Endothelial cell of umbilical vein (primary cell): ENCODE measurements at regions not wholly inside any gene's neighbourhood (a gene's known extent, or its start where the extent isn't known, plus 50 kb on each side); places are given as distances from the start of the nearest gene placed in this dataset.

Experiments used
- BruUV-seq: library from RNA; stranded (reverse); fragments of 400-500 nt; replicated peaks from 2 replicates; lab custom pipeline; 2021; lab: Mats Ljungman, UMichigan
- CTCF ChIA-PET: fragments of 300-600, 350-600 bp; sonication (Branson Sonifier 250); formaldehyde crosslinking; loops from one replicate; lab custom pipeline; 2021; ENCODE audit warnings: antibody characterized with exemption, inconsistent platforms; lab: Charles Lee
- POLR2A ChIA-PET: fragments of 300-600, 350-600 bp; sonication (Branson Sonifier 250); formaldehyde crosslinking; loops from one replicate; lab custom pipeline; 2021; ENCODE audit warnings: antibody characterized with exemption, inconsistent platforms; lab: Charles Lee
- DNase-seq: peaks from one replicate; pipeline ENCODE4 v3.0.0-alpha.2; 2011; ENCODE audit warnings: low read depth, low spot score
- FAIRE-seq: peaks from 2 replicates; lab custom pipeline; 2011; peaks lifted over from hg19 to GRCh38; lab: Jason Lieb, UNC
- H2AFZ ChIP-seq: 2 replicates; pipeline ENCODE4 v1.6.0; 2012; ENCODE audit warnings: low read depth, low read length, control low read depth, inconsistent platforms
- H3K27ac ChIP-seq: 2 replicates; pipeline ENCODE4 v1.5.1; 2011; ENCODE audit warnings: low read depth, mild to moderate bottlenecking, control low read depth, low read length, moderate library complexity; ENCODE audit not compliant: insufficient read depth
- H3K27me3 ChIP-seq, 2 experiments: 2 replicates each; pipeline versions ENCODE4 v1.6.0 to v1.6.1; 2011; ENCODE audit warnings: low read length in 2 of 2, mixed read lengths in 1 of 2; ENCODE audit not compliant: control insufficient read depth in 2 of 2, insufficient read depth in 2 of 2
- H3K36me3 ChIP-seq, 2 experiments: 2 replicates in 1 of 2; 3 replicates in 1 of 2; pipeline ENCODE4 v1.5.1; 2011; ENCODE audit warnings: low read length in 2 of 2, mild to moderate bottlenecking in 1 of 2, moderate library complexity in 1 of 2; ENCODE audit not compliant: control insufficient read depth in 2 of 2, insufficient read depth in 2 of 2; ENCODE audit errors: extremely low read depth in 1 of 2
- H3K4me1 ChIP-seq: 3 replicates; pipeline ENCODE4 v1.5.1; 2011; ENCODE audit warnings: mild to moderate bottlenecking, low read length; ENCODE audit not compliant: control insufficient read depth, insufficient read depth; ENCODE audit errors: extremely low read depth
- H3K4me2 ChIP-seq: 2 replicates; pipeline ENCODE4 v1.6.1; 2011; ENCODE audit warnings: low read length, control low read depth, mixed read lengths; ENCODE audit not compliant: insufficient read depth
- H3K4me3 ChIP-seq, 3 experiments: fragments of 200-600 bp in 1 of 3; sonication (generic), shearing (Covaris generic) in 1 of 3; replicated peaks in 1 of 3; 2 replicates each; pipeline ENCODE4 v1.5.1; 2011 to 2016; ENCODE audit warnings: control low read depth in 3 of 3, low read length in 3 of 3, mild to moderate bottlenecking in 2 of 3, inconsistent platforms in 1 of 3, low read depth in 1 of 3, moderate library complexity in 1 of 3; ENCODE audit not compliant: insufficient read depth in 1 of 3
- H3K79me2 ChIP-seq: 2 replicates; pipeline ENCODE4 v1.6.0; 2012; ENCODE audit warnings: low read length, inconsistent platforms; ENCODE audit not compliant: control insufficient read depth, insufficient read depth
- H3K9ac ChIP-seq: replicated peaks from 2 replicates; pipeline ENCODE3; 2011; ENCODE audit warnings: low read length, control low read depth; ENCODE audit not compliant: insufficient read depth; ENCODE audit errors: extremely low read depth
- H3K9me1 ChIP-seq: replicated peaks from 3 replicates; pipeline ENCODE4 v1.6.0; 2011; ENCODE audit warnings: mild to moderate bottlenecking, low read length; ENCODE audit not compliant: control insufficient read depth, insufficient read depth; ENCODE audit errors: extremely low read depth
- H3K9me3 ChIP-seq: replicated peaks from 2 replicates; pipeline ENCODE4 v1.5.1; 2012; ENCODE audit warnings: low read length, inconsistent platforms; ENCODE audit not compliant: control insufficient read depth, insufficient read depth
- H4K20me1 ChIP-seq: replicated peaks from 2 replicates; pipeline ENCODE3; 2011; ENCODE audit warnings: mild to moderate bottlenecking, low read length; ENCODE audit not compliant: control insufficient read depth, insufficient read depth; ENCODE audit errors: extremely low read depth
- CTCF ChIP-seq, 2 donors: IDR thresholded peaks; 1 replicate in 1 of 2; 2 replicates in 1 of 2; pipeline ENCODE4 v1.5.1; 2011; ENCODE audit warnings: low read length in 2 of 2, mild to moderate bottlenecking in 2 of 2, moderate library complexity in 2 of 2, control low read depth in 1 of 2, inconsistent platforms in 1 of 2, low read depth in 1 of 2; ENCODE audit not compliant: insufficient read depth in 1 of 2; ENCODE audit errors: extremely low read depth in 1 of 2
- EZH2 ChIP-seq: IDR thresholded peaks from 2 replicates; pipeline ENCODE4 v1.6.1; 2012; ENCODE audit warnings: borderline replicate concordance, low read depth, mild to moderate bottlenecking, moderate library complexity, low read length, inconsistent platforms; ENCODE audit not compliant: severe bottlenecking
- JUN ChIP-seq: IDR thresholded peaks from 2 replicates; pipeline ENCODE4 v1.6.1; 2011; ENCODE audit warnings: borderline replicate concordance, low read depth; ENCODE audit not compliant: insufficient read length, insufficient read depth
- MAX ChIP-seq: IDR thresholded peaks from 2 replicates; pipeline ENCODE4 v1.6.1; 2011; ENCODE audit not compliant: insufficient read depth, insufficient read length
- MYC ChIP-seq: IDR thresholded peaks from one replicate; pipeline ENCODE4 v1.6.1; 2011; ENCODE audit warnings: mild to moderate bottlenecking, low read depth, low read length
- POLR2A ChIP-seq: IDR thresholded peaks from 2 replicates; pipeline ENCODE4 v1.6.1; 2012; ENCODE audit warnings: low read depth, mild to moderate bottlenecking, control low read depth, low read length
- dilution Hi-C: fragments of 300-500 bp; cut with MboI; formaldehyde crosslinking; loops from one replicate; pipeline ENCODE4 v1.15.0; 2019; ENCODE audit warnings: low sequenced_read_pairs; ENCODE audit not compliant: extremely low pct_ligation_motif_present
- intact Hi-C: fragments of 100-400 bp; cut with micrococcal nuclease; formaldehyde crosslinking; loops from one replicate; pipeline ENCODE4 v1.10.0; 2022

- dilution Hi-C loops (no loop called here), intact Hi-C loops (no loop called here)
- Histone ChIP-seq H3K9ac (no peak overlapping the region), H3K4me3 (no peak overlapping the region), H3K27me3 (peaks cover 0 to 2% of the 10 kb centered on the region in 2 experiments), H3K9me1 (no peaks in the 10 kb centered on the region), H3K36me3 (no peaks in the 10 kb centered on the region), H3K4me2 (no peak overlapping the region), H3K4me1 (no peaks in the 10 kb centered on the region), H3K9me3 (no peaks in the 10 kb centered on the region), H4K20me1 (no peaks in the 10 kb centered on the region), H3K27ac (no peak overlapping the region), H2AFZ (no peak overlapping the region), H3K79me2 (no peaks in the 10 kb centered on the region)
- TF ChIP-seq EZH2 (no peak), MYC (no peak), MAX (no peak)
- DNase-seq: no peak
- POLR2A ChIA-PET: no interaction called here
- CTCF ChIA-PET: interaction anchor here (0.6 to 1.6 kb wide), 4 partner anchors 12 to 926 kb away, joined by 3 to 7 read pairs (median 3); no protein-coding TSS in a partner anchor
- BruUV-seq: no TSS peak
- FAIRE-seq: no peak
Measured at GRCh38 chr2:209321076-209321475, 102.8 kb upstream of the MAP2 start.

- POLR2A ChIA-PET: no interaction called here
- H3K4me1 ChIP-seq: no peaks in the 10 kb centered on the region
- H3K79me2 ChIP-seq: no peaks in the 10 kb centered on the region
- no TSS peak for BruUV-seq
- H3K27me3 ChIP-seq: peaks cover 0 to 2% of the 10 kb centered on the region in 2 experiments
- DNase-seq (no peak), FAIRE-seq (no peak)
- H4K20me1 ChIP-seq: no peaks in the 10 kb centered on the region
- no peaks in the 10 kb centered on the region for H3K9me3 ChIP-seq
- no peak overlapping the region for H3K27ac ChIP-seq
- no peak overlapping the region for H3K4me2 ChIP-seq
- no peaks in the 10 kb centered on the region for H3K36me3 ChIP-seq
- no peaks in the 10 kb centered on the region for H3K9me1 ChIP-seq
- no peak overlapping the region for H3K4me3 ChIP-seq
- no peak for TF ChIP-seq JUN
- no peak for TF ChIP-seq EZH2
- TF ChIP-seq CTCF (IDR thresholded peaks at IDR 0.05; ENCODE audit: extremely low read depth in 1 of 2, insufficient read depth in 1 of 2, low read depth in 1 of 2, low read length in 2 of 2): no peak
- TF ChIP-seq MAX: no peak
- TF ChIP-seq POLR2A: no peak
- CTCF ChIA-PET: interaction anchor here (0.5 to 1.8 kb wide), 9 partner anchors 10 to 1220 kb away, joined by 3 to 8 read pairs (median 3); partner anchors contain the start of gene MAP2
- no peak overlapping the region for H3K9ac ChIP-seq
- dilution Hi-C loops (no loop called here), intact Hi-C loops (no loop called here)
- no peak overlapping the region for H2AFZ ChIP-seq
Measured at GRCh38 chr2:209321581-209321980, 102.3 kb upstream of the MAP2 start.
